WTC11 (cell line): ENCODE measurements at regions not wholly inside any gene's neighbourhood (a gene's known extent, or its start where the extent isn't known, plus 50 kb on each side); places are given as distances from the start of the nearest gene placed in this dataset.

Experiments used
- ATF2 ChIP-seq: sonication (generic); formaldehyde crosslinking; IDR thresholded peaks from 2 replicates; pipeline ENCODE4 v1.8.1; 2022; ENCODE audit warnings: low read depth, missing genetic modification reagents, borderline replicate concordance
- CTCF ChIP-seq: fragments of 200-600 bp; IDR thresholded peaks from 2 replicates; pipeline ENCODE4 v1.8.0; 2022; ENCODE audit warnings: antibody characterized with exemption
- ELF4 ChIP-seq: sonication (generic); formaldehyde crosslinking; IDR thresholded peaks from 2 replicates; pipeline ENCODE4 v1.8.1; 2022; ENCODE audit warnings: low read depth, mild to moderate bottlenecking, moderate library complexity, missing genetic modification reagents
- SP1 ChIP-seq: sonication (generic); formaldehyde crosslinking; conservative IDR thresholded peaks from 2 replicates; pipeline ENCODE4 v1.8.1; 2022; ENCODE audit warnings: missing genetic modification reagents
- STAT6 ChIP-seq: sonication (generic); formaldehyde crosslinking; conservative IDR thresholded peaks from 2 replicates; pipeline ENCODE4 v1.8.1; 2023; ENCODE audit warnings: mild to moderate bottlenecking, low read depth, missing genetic modification reagents, moderate library complexity
- USF2 ChIP-seq: sonication (generic); formaldehyde crosslinking; IDR thresholded peaks from 2 replicates; pipeline ENCODE4 v1.8.1; 2023; ENCODE audit warnings: mild to moderate bottlenecking, missing genetic modification reagents, moderate library complexity

GRCh38 chr12:67531051-67531450, 117.5 kb upstream of the DYRK2 start:
- no peak for TF ChIP-seq ATF2
- TF ChIP-seq CTCF: no peak
- TF ChIP-seq STAT6 (CRISPR knock-in tag): no peak
- TF ChIP-seq ELF4 (CRISPR knock-in tag): no peak
- no peak for TF ChIP-seq USF2 (CRISPR knock-in tag)
- TF ChIP-seq SP1 (CRISPR knock-in tag): no peak
